ENCODE measurements at regions not wholly inside any gene's neighbourhood (a gene's known extent, or its start where the extent isn't known, plus 50 kb on each side); places are given as distances from the start of the nearest gene placed in this dataset.

DNA sequence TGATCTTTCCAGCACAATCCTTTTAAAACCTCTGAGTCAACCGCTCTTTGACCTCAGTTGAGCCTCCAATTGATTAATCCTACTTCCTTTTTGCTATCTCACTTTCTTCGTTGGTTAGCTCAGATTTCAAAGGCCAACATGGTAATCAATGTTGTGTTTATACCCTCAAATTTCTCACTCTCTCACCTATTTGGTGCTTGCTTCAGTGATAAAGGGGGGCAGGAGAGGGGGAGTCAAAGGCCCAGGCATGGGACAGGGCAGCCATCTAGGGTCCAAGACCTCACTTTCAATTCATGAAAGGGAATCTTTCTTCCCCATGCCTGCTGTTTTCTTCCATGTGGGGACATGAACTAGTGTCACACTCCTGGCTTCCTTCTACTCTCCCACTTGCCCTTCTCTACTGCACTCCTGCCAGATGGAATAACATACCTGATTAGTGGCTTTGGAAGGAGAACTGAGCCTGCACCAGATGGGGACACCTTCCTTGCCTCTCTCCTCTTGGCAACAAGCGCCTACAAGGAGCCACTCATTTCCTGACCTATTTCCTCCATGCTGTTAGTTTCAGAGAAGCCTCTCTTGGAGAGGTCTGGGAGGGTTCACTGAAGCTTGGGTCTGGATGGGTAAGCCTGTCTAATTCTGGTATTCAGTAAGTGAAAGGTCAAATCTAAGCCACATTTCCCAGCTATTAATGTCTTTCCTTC is 73.3 kb upstream of the ARHGAP29 start:
- 33% methylated on average over 3 of the region's 3 CpGs for WGBS (ENCODE audit: low lambda C conversion rate)
- Histone ChIP-seq H3K4me3 (replicated peaks in 1 of 3; ENCODE audit: insufficient read depth in 1 of 3, low read depth in 2 of 3, low read length in 3 of 3) (peak overlapping the region in 1 of 3 experiments; percentile 1; a peak in 1 of 6 replicates), H3K27me3 (ENCODE audit: control insufficient read depth in 1 of 2, insufficient read depth in 2 of 2, low read length in 2 of 2) (no peaks in the 10 kb centered on the region), H3K36me3 (replicated peaks in 1 of 2; ENCODE audit: control insufficient read depth in 1 of 2, insufficient read depth in 2 of 2, low read length in 2 of 2) (no peaks in the 10 kb centered on the region), H3K9me3 (ENCODE audit: low read length) (no peaks in the 10 kb centered on the region), H3K79me2 (ENCODE audit: insufficient read depth, low read length) (no peaks in the 10 kb centered on the region), H3K4me1 (ENCODE audit: insufficient read depth, low read length) (peaks cover 72% of the 10 kb centered on the region), H2AFZ (ENCODE audit: low read length) (peak overlapping the region; percentile 91), H4K20me1 (ENCODE audit: insufficient read depth, low read length) (no peaks in the 10 kb centered on the region), H3K9ac (ENCODE audit: insufficient read depth, low read depth, low read length) (peak overlapping the region; percentile 58), H3K4me2 (ENCODE audit: low read depth, low read length) (peak overlapping the region; percentile 85), H3K27ac (ENCODE audit: extremely low read length, insufficient read depth, low read length) (peak overlapping the region; percentile 75)
- DNase-seq (ENCODE audit: low spot score) (peak; percentile 86), ATAC-seq (peak; percentile 68), FAIRE-seq (peak; percentile 56)
- ChIA-PET POLR2A (interaction anchor here (1.0 to 1.6 kb wide), 8 partner anchors 10 to 266 kb away, joined by 3 to 6 read pairs (median 4); partner anchors contain the start of gene ARHGAP29), CTCF (ENCODE audit: low intra/inter-chr PET ratio, low total read pairs) (no interaction called here)
- intact Hi-C loops (cut with micrococcal nuclease; ENCODE audit: unreplicated experiment) = no loop called here
- BruUV-seq (replicated peaks) = no TSS peak
- in situ Hi-C loops (cut with HindIII; ENCODE audit: extremely low pct_ligation_motif_present, low pct_unique_long_range_greater_than_20kb) = no loop called here
- no peak for TF ChIP-seq ZNF441 (CRISPR knock-in tag; IDR thresholded peaks at IDR 0.05; ENCODE audit: borderline replicate concordance)
- TF ChIP-seq SNAPC2 (CRISPR knock-in tag; IDR thresholded peaks at IDR 0.05) = no peak
- TF ChIP-seq ERF (CRISPR knock-in tag; IDR thresholded peaks at IDR 0.05) = peak; percentile 44; the same call in 1 of the 2 replicates
- TF ChIP-seq ZNF20 (CRISPR knock-in tag; IDR thresholded peaks at IDR 0.05) = no peak
- no peak for TF ChIP-seq ZSCAN29 (CRISPR knock-in tag; conservative IDR thresholded peaks at IDR 0.05)
- TF ChIP-seq CEBPG (CRISPR knock-in tag; IDR thresholded peaks at IDR 0.05) = peak; percentile 36; the same call in 1 of the 2 replicates
- TF ChIP-seq ISL2 (CRISPR knock-in tag; IDR thresholded peaks at IDR 0.05) = peak; percentile 86
- TF ChIP-seq, protein P1, sequence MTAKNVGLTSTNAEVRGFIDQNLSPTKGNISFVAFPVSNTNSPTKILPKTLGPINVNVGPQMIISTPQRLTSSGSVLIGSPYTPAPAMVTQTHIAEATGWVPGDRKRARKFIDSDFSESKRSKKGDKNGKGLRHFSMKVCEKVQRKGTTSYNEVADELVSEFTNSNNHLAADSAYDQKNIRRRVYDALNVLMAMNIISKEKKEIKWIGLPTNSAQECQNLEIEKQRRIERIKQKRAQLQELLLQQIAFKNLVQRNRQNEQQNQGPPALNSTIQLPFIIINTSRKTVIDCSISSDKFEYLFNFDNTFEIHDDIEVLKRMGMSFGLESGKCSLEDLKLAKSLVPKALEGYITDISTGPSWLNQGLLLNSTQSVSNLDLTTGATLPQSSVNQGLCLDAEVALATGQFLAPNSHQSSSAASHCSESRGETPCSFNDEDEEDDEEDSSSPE (CRISPR knock-in tag; IDR thresholded peaks at IDR 0.05) = no peak
- peak; percentile 93 for TF ChIP-seq TCF7 (IDR thresholded peaks at IDR 0.05; ENCODE audit: low read depth)
- TF ChIP-seq FOXK1 (CRISPR knock-in tag; IDR thresholded peaks at IDR 0.05; ENCODE audit: borderline replicate concordance, low read depth) = 0 out of 2 replicates have a peak, but pooled peaks have one; percentile 13
- TF ChIP-seq, protein P2, sequence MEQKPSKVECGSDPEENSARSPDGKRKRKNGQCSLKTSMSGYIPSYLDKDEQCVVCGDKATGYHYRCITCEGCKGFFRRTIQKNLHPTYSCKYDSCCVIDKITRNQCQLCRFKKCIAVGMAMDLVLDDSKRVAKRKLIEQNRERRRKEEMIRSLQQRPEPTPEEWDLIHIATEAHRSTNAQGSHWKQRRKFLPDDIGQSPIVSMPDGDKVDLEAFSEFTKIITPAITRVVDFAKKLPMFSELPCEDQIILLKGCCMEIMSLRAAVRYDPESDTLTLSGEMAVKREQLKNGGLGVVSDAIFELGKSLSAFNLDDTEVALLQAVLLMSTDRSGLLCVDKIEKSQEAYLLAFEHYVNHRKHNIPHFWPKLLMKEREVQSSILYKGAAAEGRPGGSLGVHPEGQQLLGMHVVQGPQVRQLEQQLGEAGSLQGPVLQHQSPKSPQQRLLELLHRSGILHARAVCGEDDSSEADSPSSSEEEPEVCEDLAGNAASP (CRISPR knock-in tag; IDR thresholded peaks at IDR 0.05; ENCODE audit: borderline replicate concordance) = peak; percentile 33; the same call in 1 of the 2 replicates
- TF ChIP-seq GLI4 (CRISPR knock-in tag; IDR thresholded peaks at IDR 0.05; ENCODE audit: borderline replicate concordance) = no peak
- TF ChIP-seq, protein P3, sequence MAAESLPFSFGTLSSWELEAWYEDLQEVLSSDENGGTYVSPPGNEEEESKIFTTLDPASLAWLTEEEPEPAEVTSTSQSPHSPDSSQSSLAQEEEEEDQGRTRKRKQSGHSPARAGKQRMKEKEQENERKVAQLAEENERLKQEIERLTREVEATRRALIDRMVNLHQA (CRISPR knock-in tag; IDR thresholded peaks at IDR 0.05) = no peak
- TF ChIP-seq BCL6 (CRISPR knock-in tag; IDR thresholded peaks at IDR 0.05) = peak; percentile 72
- peak; percentile 15; the same call in 1 of the 2 replicates for TF ChIP-seq ELF1 (CRISPR knock-in tag; IDR thresholded peaks at IDR 0.05)
- TF ChIP-seq ZNF619 (CRISPR knock-in tag; IDR thresholded peaks at IDR 0.05) = no peak
- no peak for TF ChIP-seq RFX5 (IDR thresholded peaks at IDR 0.05; ENCODE audit: low read depth, low read length)
- TF ChIP-seq ZNF775 (CRISPR knock-in tag; IDR thresholded peaks at IDR 0.05; ENCODE audit: borderline replicate concordance) = no peak
- TF ChIP-seq, protein P4, sequence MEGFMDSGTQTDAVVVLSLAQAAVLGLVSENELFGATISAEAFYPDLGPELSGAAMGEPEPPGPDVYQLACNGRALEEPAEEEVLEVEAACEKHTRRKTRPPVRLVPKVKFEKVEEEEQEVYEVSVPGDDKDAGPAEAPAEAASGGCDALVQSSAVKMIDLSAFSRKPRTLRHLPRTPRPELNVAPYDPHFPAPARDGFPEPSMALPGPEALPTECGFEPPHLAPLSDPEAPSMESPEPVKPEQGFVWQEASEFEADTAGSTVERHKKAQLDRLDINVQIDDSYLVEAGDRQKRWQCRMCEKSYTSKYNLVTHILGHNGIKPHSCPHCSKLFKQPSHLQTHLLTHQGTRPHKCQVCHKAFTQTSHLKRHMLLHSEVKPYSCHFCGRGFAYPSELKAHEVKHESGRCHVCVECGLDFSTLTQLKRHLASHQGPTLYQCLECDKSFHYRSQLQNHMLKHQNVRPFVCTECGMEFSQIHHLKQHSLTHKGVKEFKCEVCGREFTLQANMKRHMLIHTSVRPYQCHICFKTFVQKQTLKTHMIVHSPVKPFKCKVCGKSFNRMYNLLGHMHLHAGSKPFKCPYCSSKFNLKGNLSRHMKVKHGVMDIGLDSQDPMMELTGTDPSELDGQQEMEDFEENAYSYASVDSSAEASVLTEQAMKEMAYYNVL (CRISPR knock-in tag; IDR thresholded peaks at IDR 0.05; ENCODE audit: borderline replicate concordance) = peak; percentile 89
- no peak for TF ChIP-seq ZSCAN31 (CRISPR knock-in tag; IDR thresholded peaks at IDR 0.05; ENCODE audit: low read depth)
- no peak for TF ChIP-seq ZNF207 (IDR thresholded peaks at IDR 0.05; ENCODE audit: borderline replicate concordance)

Data from HepG2 (cell line).